ENCODE measurements at regions not wholly inside any gene's neighbourhood (a gene's known extent, or its start where the extent isn't known, plus 50 kb on each side); places are given as distances from the start of the nearest gene placed in this dataset.

DNA sequence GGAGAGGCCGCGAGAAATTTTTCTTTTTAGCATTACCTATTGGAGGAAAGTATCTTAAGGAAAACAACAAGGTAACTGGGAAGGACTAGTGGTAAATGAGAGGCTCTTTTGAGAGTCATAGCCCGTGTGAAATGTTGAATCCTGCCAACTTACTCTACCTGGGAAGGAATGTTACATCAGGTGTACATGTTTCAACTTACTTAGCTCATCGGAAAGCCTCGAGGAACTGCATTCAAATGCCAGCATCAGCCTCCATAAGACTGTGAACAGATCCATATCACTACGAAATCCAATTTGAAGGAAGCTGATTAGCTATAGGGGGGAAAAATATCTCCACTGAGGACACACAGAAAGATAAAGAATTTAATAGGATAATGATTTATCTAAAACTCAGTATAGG lies 72.3 kb upstream of the PDZRN3 start:
- Histone ChIP-seq H3K27ac (no peak overlapping the region), H3K27me3 (replicated peaks in 1 of 7) (no peaks in the 10 kb centered on the region), H3K4me1 (no peaks in the 10 kb centered on the region), H3K36me3 (no peaks in the 10 kb centered on the region), H3K4me3 (no peak overlapping the region), H3K9me3 (peaks cover 0 to 6% (median 0%) of the 10 kb centered on the region in 8 donors)
- TF ChIP-seq, protein P1, sequence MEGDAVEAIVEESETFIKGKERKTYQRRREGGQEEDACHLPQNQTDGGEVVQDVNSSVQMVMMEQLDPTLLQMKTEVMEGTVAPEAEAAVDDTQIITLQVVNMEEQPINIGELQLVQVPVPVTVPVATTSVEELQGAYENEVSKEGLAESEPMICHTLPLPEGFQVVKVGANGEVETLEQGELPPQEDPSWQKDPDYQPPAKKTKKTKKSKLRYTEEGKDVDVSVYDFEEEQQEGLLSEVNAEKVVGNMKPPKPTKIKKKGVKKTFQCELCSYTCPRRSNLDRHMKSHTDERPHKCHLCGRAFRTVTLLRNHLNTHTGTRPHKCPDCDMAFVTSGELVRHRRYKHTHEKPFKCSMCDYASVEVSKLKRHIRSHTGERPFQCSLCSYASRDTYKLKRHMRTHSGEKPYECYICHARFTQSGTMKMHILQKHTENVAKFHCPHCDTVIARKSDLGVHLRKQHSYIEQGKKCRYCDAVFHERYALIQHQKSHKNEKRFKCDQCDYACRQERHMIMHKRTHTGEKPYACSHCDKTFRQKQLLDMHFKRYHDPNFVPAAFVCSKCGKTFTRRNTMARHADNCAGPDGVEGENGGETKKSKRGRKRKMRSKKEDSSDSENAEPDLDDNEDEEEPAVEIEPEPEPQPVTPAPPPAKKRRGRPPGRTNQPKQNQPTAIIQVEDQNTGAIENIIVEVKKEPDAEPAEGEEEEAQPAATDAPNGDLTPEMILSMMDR (IDR thresholded peaks at IDR 0.05 in 8 of 11, conservative IDR thresholded peaks at IDR 0.05 in 3 of 11) = no peak
- no peak for TF ChIP-seq POLR2AphosphoS5 (IDR thresholded peaks at IDR 0.05)
- no peak for TF ChIP-seq POLR2A (IDR thresholded peaks at IDR 0.05)
- no peak for DNase-seq
- WGBS, 5 donors = 62 to 73% (median 67%) methylated on average over 6 of the region's 6 CpGs
- intact Hi-C loops (cut with DNase I; ENCODE audit: low total_unique reads) = no loop called here

DNA sequence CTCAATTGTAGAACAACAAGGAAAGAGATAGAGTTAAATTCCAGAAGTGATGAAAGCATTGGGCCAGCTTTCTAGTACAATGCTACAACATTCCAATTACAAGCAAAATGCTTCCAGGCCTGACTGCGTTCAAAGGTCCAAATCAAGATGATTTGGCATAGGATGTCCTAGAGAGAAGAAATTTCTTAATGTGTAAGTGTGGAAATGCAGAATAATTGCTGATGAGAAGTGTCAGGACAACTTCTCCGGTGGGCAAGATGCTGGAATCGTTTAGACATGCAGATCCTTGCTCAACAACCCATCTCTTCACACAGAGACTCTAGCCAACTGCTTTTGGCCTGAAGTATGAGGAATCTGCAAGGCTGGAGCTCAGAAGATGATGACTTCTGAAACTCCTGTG lies 71.1 kb upstream of the PDZRN3 start:
- intact Hi-C loops (cut with DNase I; ENCODE audit: low total_unique reads) = no loop called here
- H3K27me3 ChIP-seq (replicated peaks in 1 of 7) = no peaks in the 10 kb centered on the region

DNA sequence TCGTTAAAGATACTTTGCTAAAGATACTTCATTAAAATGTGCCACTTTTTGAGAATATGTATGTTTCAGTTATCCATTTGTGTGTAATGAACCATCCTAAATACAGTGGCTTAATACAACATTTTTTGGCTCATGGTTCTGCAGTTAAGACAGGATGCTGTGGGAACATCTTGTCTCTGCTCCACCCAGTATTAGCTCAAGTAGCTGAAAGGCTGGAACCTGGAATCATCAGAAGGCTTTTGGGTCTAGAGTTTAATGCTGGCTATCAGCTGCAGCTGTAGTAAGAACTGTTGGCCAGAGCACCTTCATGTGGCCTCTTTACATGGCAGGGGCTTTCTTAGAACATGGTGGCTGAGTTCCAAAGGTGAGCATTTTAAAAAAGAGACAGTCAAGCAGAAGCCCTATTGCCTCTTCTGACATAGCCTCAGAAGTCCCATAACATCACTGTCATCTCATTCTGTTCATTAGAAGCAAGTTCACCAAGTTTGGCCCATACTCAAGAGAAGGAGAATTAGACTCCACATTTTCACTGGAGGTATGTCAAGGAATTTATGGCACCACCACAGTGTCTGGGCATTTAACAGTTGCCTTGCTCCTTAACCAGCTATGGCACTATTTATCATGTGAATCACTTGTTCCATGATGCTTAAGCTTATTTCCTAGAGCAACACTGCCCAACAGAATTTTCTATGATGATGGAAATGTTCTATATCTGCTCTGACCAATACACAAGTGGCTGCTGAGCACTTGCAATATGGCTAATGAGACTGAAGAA lies 70.4 kb upstream of the PDZRN3 start:
- Histone ChIP-seq H3K27ac (no peak overlapping the region), H3K36me3 (no peaks in the 10 kb centered on the region), H3K9me3 (peaks cover 0 to 6% (median 0%) of the 10 kb centered on the region in 8 donors), H3K4me3 (no peak overlapping the region), H3K4me1 (no peaks in the 10 kb centered on the region), H3K27me3 (replicated peaks in 1 of 7) (no peaks in the 10 kb centered on the region)
- intact Hi-C loops (cut with DNase I; ENCODE audit: low total_unique reads) = no loop called here
- WGBS, 5 donors = 71 to 85% (median 78%) methylated on average over 1 of the region's 1 CpG
- TF ChIP-seq, protein P1 (IDR thresholded peaks at IDR 0.05 in 8 of 11, conservative IDR thresholded peaks at IDR 0.05 in 3 of 11) = no peak
- TF ChIP-seq POLR2AphosphoS5 (IDR thresholded peaks at IDR 0.05) = no peak
- no peak for TF ChIP-seq POLR2A (IDR thresholded peaks at IDR 0.05)
- DNase-seq = no peak

More for the DNA sequence above, 71.1 kb upstream of the PDZRN3 start:
- no peaks in the 10 kb centered on the region for H3K4me1 ChIP-seq
- H3K36me3 ChIP-seq = no peaks in the 10 kb centered on the region
- 70 to 83% (median 80%) methylated on average over 3 of the region's 3 CpGs for WGBS, 5 donors
- TF ChIP-seq POLR2AphosphoS5 (IDR thresholded peaks at IDR 0.05) (no peak), POLR2A (IDR thresholded peaks at IDR 0.05) (no peak)
- TF ChIP-seq, protein P1 (IDR thresholded peaks at IDR 0.05 in 8 of 11, conservative IDR thresholded peaks at IDR 0.05 in 3 of 11) = no peak
- H3K9me3 ChIP-seq = peaks cover 0 to 6% (median 0%) of the 10 kb centered on the region in 8 donors
- no peak overlapping the region for H3K27ac ChIP-seq
- no peak for DNase-seq
- H3K4me3 ChIP-seq = no peak overlapping the region

DNA sequence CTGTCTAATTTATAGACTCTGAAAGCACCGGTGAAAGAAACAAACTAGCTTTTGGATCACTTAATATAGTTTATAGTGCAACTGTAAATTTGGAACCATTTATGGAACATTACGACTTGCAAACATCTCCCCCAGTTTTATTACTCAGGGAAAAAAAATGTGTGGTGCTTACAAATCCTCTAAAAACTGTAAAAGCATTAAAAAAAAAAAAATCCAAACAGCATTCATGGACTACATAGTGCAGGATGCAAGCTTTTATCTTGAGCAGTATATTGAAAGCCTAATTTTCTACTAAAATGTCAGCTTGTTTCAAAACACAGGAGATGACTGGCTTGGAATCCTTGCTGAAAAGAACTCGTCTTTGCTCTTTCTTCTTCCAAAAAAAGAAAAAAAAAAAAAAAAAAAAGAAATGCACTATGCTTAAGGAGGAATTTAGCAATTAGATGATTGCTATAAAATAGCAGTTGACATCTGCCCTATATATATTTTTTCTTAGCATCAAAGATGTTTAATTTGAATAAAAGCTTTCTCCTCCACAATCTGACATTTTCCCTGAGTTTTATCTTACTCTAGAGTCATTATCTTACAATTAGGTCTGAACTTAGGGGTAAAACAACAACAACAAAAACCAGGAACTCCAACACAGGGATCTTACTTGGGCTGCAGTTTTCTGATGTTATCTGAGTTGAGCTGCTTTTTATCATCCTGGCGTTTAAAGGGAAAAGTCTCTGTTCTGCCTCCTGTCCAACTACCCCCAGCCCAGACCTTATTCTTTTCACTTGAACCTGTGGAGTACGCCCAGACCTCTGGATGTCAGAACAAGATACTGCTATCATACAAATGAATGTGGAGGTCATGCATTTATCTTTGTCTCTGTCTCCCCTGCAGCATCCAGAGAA lies 62.6 kb upstream of the PDZRN3 start:
- TF ChIP-seq, protein P1 (IDR thresholded peaks at IDR 0.05 in 8 of 11, conservative IDR thresholded peaks at IDR 0.05 in 3 of 11) = no peak
- TF ChIP-seq POLR2AphosphoS5 (IDR thresholded peaks at IDR 0.05) = no peak
- TF ChIP-seq POLR2A (IDR thresholded peaks at IDR 0.05) = no peak
- Histone ChIP-seq H3K27ac (no peak overlapping the region), H3K9me3 (no peaks in the 10 kb centered on the region), H3K36me3 (no peaks in the 10 kb centered on the region), H3K4me3 (no peak overlapping the region), H3K27me3 (replicated peaks in 1 of 7) (no peaks in the 10 kb centered on the region), H3K4me1 (no peaks in the 10 kb centered on the region)
- DNase-seq = no peak
- intact Hi-C loops (cut with DNase I; ENCODE audit: low total_unique reads) = no loop called here
- 66 to 82% (median 77%) methylated on average over 5 of the region's 5 CpGs for WGBS, 5 donors
